GM12878 (cell line): ENCODE measurements at regions not wholly inside any gene's neighbourhood (a gene's known extent, or its start where the extent isn't known, plus 50 kb on each side); places are given as distances from the start of the nearest gene placed in this dataset.

Experiments
- ATAC-seq: fragments of 200-7000 bp; cut with Tn5 transposase; 3 replicates; pipeline ENCODE4 v1.9.1; 2020; ENCODE audit warnings: mild to moderate bottlenecking, moderate library complexity
- BruUV-seq: library from RNA; stranded (reverse); fragments of 400-500 nt; replicated peaks from 2 replicates; lab custom pipeline; 2021; lab: Mats Ljungman, UMichigan
- CTCF ChIA-PET: fragments of 300-600 bp; sonication (Branson Sonifier 250); formaldehyde crosslinking; extraction: SDS; loops from one replicate; lab custom pipeline; 2021; ENCODE audit warnings: inconsistent platforms; lab: Yijun Ruan, JAX
- POLR2A ChIA-PET: fragments of 350-600 bp; formaldehyde crosslinking; extraction: SDS; loops from one replicate; lab custom pipeline; 2021; ENCODE audit warnings: inconsistent platforms; lab: Charles Lee
- RAD21 ChIA-PET: fragments of 300-600 bp; sonication (Branson Sonifier 250); formaldehyde crosslinking; loops from one replicate; lab custom pipeline; 2023; ENCODE audit warnings: antibody characterized with exemption; ENCODE audit not compliant: unreplicated experiment; lab: Charles Lee
- SMC1A ChIA-PET: fragments of 300-600 bp; sonication (Branson Sonifier 250); formaldehyde crosslinking; loops from one replicate; lab custom pipeline; 2023; ENCODE audit not compliant: unreplicated experiment, uncharacterized antibody; lab: Charles Lee
- DNase-seq: peaks from one replicate; pipeline ENCODE4 v3.0.0-alpha.2; 2011; ENCODE audit warnings: low read depth, low spot score
- FAIRE-seq: peaks from 3 replicates; lab custom pipeline; 2011; peaks lifted over from hg19 to GRCh38; lab: Jason Lieb, UNC
- H2AFZ ChIP-seq: 2 replicates; pipeline ENCODE4 v1.6.0; 2011; ENCODE audit warnings: low read depth, low read length, control low read depth; ENCODE audit not compliant: control insufficient read depth
- H3K27ac ChIP-seq: 2 replicates; pipeline ENCODE4 v1.5.1; 2011; ENCODE audit warnings: control low read depth; ENCODE audit not compliant: control insufficient read depth, insufficient read depth
- H3K27me3 ChIP-seq, 2 experiments: replicated peaks in 1 of 2; 2 replicates each; pipeline versions ENCODE4 v1.6.0 to v1.6.1; 2011; ENCODE audit warnings: low read length in 1 of 2; ENCODE audit not compliant: control insufficient read depth in 2 of 2, insufficient read depth in 2 of 2
- H3K36me3 ChIP-seq, 2 experiments: 2 replicates each; pipeline ENCODE4 v1.5.1; 2011; ENCODE audit warnings: low read length in 1 of 2; ENCODE audit not compliant: control insufficient read depth in 2 of 2, insufficient read depth in 2 of 2
- H3K4me1 ChIP-seq: 2 replicates; pipeline ENCODE4 v1.6.1; 2011; ENCODE audit warnings: mild to moderate bottlenecking, low read length, moderate library complexity, mixed read lengths; ENCODE audit not compliant: control insufficient read depth, insufficient read depth
- H3K4me2 ChIP-seq: 2 replicates; pipeline ENCODE4 v1.6.0; 2011; ENCODE audit warnings: control low read depth; ENCODE audit not compliant: control insufficient read depth, insufficient read depth
- H3K4me3 ChIP-seq: fragments of 200-600 bp; sonication (generic); 2 replicates; pipeline ENCODE4 v1.5.1; 2016
- H3K79me2 ChIP-seq: 2 replicates; pipeline ENCODE4 v1.6.0; 2011; ENCODE audit warnings: low read length; ENCODE audit not compliant: control insufficient read depth, insufficient read depth
- H3K9ac ChIP-seq: 2 replicates; pipeline ENCODE4 v1.8.0; 2011; ENCODE audit warnings: low read length, control low read depth, mixed read lengths; ENCODE audit not compliant: control insufficient read depth, insufficient read depth
- H3K9me3 ChIP-seq: replicated peaks from 3 replicates; pipeline ENCODE4 v1.5.1; 2011; ENCODE audit warnings: mild to moderate bottlenecking, low read length; ENCODE audit not compliant: control insufficient read depth, insufficient read depth
- H4K20me1 ChIP-seq: 2 replicates; pipeline ENCODE4 v1.6.0; 2011; ENCODE audit not compliant: control insufficient read depth, insufficient read depth
- GATAD2B ChIP-seq: fragments of 450-650 bp; conservative IDR thresholded peaks from 2 replicates; pipeline ENCODE4 v1.6.1; 2017; ENCODE audit warnings: low read depth, mild to moderate bottlenecking, moderate library complexity
- HDGF ChIP-seq: fragments of 450-650 bp; IDR thresholded peaks from 2 replicates; pipeline ENCODE4 v1.6.1; 2016; ENCODE audit warnings: antibody characterized with exemption
- MYB ChIP-seq: fragments of 150-350 bp; IDR thresholded peaks from 2 replicates; pipeline ENCODE4 v1.6.1; 2014; ENCODE audit warnings: mild to moderate bottlenecking, low read depth, low read length, borderline replicate concordance
- PAX5 ChIP-seq: IDR thresholded peaks from 2 replicates; pipeline ENCODE4 v1.6.1; 2011; ENCODE audit warnings: low read depth, low read length, borderline replicate concordance
- PKNOX1 ChIP-seq: fragments of 450-650 bp; IDR thresholded peaks from 2 replicates; pipeline ENCODE4 v1.6.1; 2016; ENCODE audit warnings: mild to moderate bottlenecking
- REST ChIP-seq: IDR thresholded peaks from 2 replicates; pipeline ENCODE4 v1.6.1; 2012; ENCODE audit warnings: mild to moderate bottlenecking, low read depth, low read length
- USF1 ChIP-seq: IDR thresholded peaks from 2 replicates; pipeline ENCODE4 v1.6.1; 2011; ENCODE audit warnings: borderline replicate concordance, low read depth, mild to moderate bottlenecking, moderate library complexity, mixed read lengths, low read length; ENCODE audit not compliant: insufficient read depth; ENCODE audit errors: extremely low read length
- ZNF24 ChIP-seq: fragments of 450-650 bp; IDR thresholded peaks from 2 replicates; pipeline ENCODE4 v1.6.1; 2017; ENCODE audit warnings: antibody characterized with exemption, mild to moderate bottlenecking
- ZNF622 ChIP-seq: fragments of 450-650 bp; IDR thresholded peaks from 2 replicates; pipeline ENCODE4 v1.6.1; 2017; ENCODE audit warnings: mild to moderate bottlenecking, inconsistent platforms
- WGBS: methylation state at CpG from one replicate; pipeline ENCODE4 v1.1.6; 2016; ENCODE audit warnings: low lambda C conversion rate; ENCODE audit not compliant: insufficient replicate concordance, insufficient coverage; ENCODE audit errors: missing lambda C conversion rate; 5-methylcytosine and 5-hydroxymethylcytosine counted together
- in situ Hi-C: fragments of 300-500 bp; cut with MboI; formaldehyde crosslinking; loops from 9 replicates; pipeline ENCODE4 v1.14.3; 2018; ENCODE audit warnings: mixed read lengths
- intact Hi-C: fragments of 100-400 bp; cut with micrococcal nuclease; formaldehyde crosslinking; loops from one replicate; pipeline ENCODE4 v1.14.2; 2022; ENCODE audit not compliant: unreplicated experiment

- no peak for TF ChIP-seq PKNOX1
- TF ChIP-seq ZNF622, result no peak
- TF ChIP-seq, all 136 proteins: peak for 0
These were observed 149.9 kb downstream of the NPIPB5 start (continued) for GRCh38 chr16:22660441-22661160.

- POLR2A ChIA-PET, result no interaction called here
These were observed 150.5 kb downstream of the NPIPB5 start for GRCh38 chr16:22661161-22661647.

More at GRCh38 chr16:22661161-22661647, 150.5 kb downstream of the NPIPB5 start:
- no peak overlapping the region for H3K27ac ChIP-seq
- SMC1A ChIA-PET, result interaction anchor here (0.6 kb wide), 1 partner anchor 488 kb away, joined by 3 read pairs; the partner anchor contains the start of gene USP31
- RAD21 ChIA-PET, result no interaction called here
- CTCF ChIA-PET, result no interaction called here
- FAIRE-seq, result no peak
- in situ Hi-C loops (no loop called here), intact Hi-C loops (no loop called here)
- 0 out of 4 replicates have a peak, but pooled peaks cover 0 to 1% of the 10 kb centered on the region in 2 experiments for H3K27me3 ChIP-seq
- no peak for DNase-seq
- TF ChIP-seq ZNF24 (no peak), GATAD2B (no peak), PAX5 (no peak), MYB (no peak), REST (no peak), USF1 (no peak), HDGF (no peak)
- no peaks in the 10 kb centered on the region for H4K20me1 ChIP-seq
- H3K36me3 ChIP-seq, result no peaks in the 10 kb centered on the region
- no TSS peak for BruUV-seq
- 35% methylated on average over 7 of the region's 7 CpGs for WGBS
- no peak overlapping the region for H3K4me2 ChIP-seq
- H3K9me3 ChIP-seq, result no peaks in the 10 kb centered on the region
- no peak overlapping the region for H3K4me3 ChIP-seq
- no peak for ATAC-seq
- no peak overlapping the region for H3K9ac ChIP-seq
- no peaks in the 10 kb centered on the region for H3K4me1 ChIP-seq
- H3K79me2 ChIP-seq, result no peaks in the 10 kb centered on the region
- no peak overlapping the region for H2AFZ ChIP-seq
